B cell (primary cell): ENCODE measurements at regions not wholly inside any gene's neighbourhood (a gene's known extent, or its start where the extent isn't known, plus 50 kb on each side); places are given as distances from the start of the nearest gene placed in this dataset.
A peak's percentile ranks its signal among the peaks of the same experiment; 100 is the strongest.

Source experiments
- ATAC-seq: fragments of 200-7000 bp; cut with Tn5 transposase; one replicate; pipeline ENCODE4 v1.10.0; 2021; ENCODE audit warnings: low read depth, mild to moderate bottlenecking, moderate number of reproducible peaks, moderate library complexity
- CTCF ChIA-PET: fragments of 350-600 bp; sonication (Branson Sonifier 250); formaldehyde crosslinking; loops from one replicate; lab custom pipeline; 2021; ENCODE audit warnings: antibody characterized with exemption, inconsistent platforms; lab: Charles Lee
- POLR2A ChIA-PET: fragments of 350-600 bp; sonication (Branson Sonifier 250); formaldehyde crosslinking; loops from one replicate; lab custom pipeline; 2021; ENCODE audit warnings: antibody characterized with exemption; lab: Charles Lee
- DNase-seq: peaks from one replicate; pipeline ENCODE4 v3.0.0; 2013
- H2AFZ ChIP-seq: 2 replicates; pipeline ENCODE4 v1.6.1; 2012; ENCODE audit warnings: mild to moderate bottlenecking, low read depth, low read length; ENCODE audit not compliant: insufficient read depth, poor library complexity, severe bottlenecking
- H3K27ac ChIP-seq, 2 donors: 1 replicate in 1 of 2; 2 replicates in 1 of 2; pipeline ENCODE4 v1.5.1; 2012 to 2013; ENCODE audit warnings: low read length in 2 of 2, mild to moderate bottlenecking in 2 of 2, moderate library complexity in 1 of 2
- H3K27me3 ChIP-seq, 4 experiments: fragments of 200-600 bp in 1 of 4; sonication (generic) in 1 of 4; replicated peaks in 1 of 4; 1 replicate in 2 of 4; 2 replicates in 2 of 4; pipeline versions ENCODE4 v1.6.1 to v1.7.0; 2013 to 2016; ENCODE audit warnings: low read length in 3 of 4, mild to moderate bottlenecking in 2 of 4, mixed read lengths in 1 of 4, moderate library complexity in 1 of 4; ENCODE audit not compliant: insufficient read depth in 4 of 4, control insufficient read depth in 3 of 4; ENCODE audit errors: control extremely low read depth in 1 of 4
- H3K36me3 ChIP-seq, 2 experiments: replicated peaks in 1 of 2; 1 replicate in 1 of 2; 2 replicates in 1 of 2; pipeline versions ENCODE4 v1.6.1 to v1.7.1; 2013; ENCODE audit warnings: low read length in 1 of 2; ENCODE audit not compliant: insufficient read depth in 2 of 2, control insufficient read depth in 1 of 2; ENCODE audit errors: control extremely low read depth in 1 of 2, extremely low read depth in 1 of 2
- H3K4me1 ChIP-seq, 2 donors: fragments of 200-600 bp in 1 of 2; sonication (generic) in 1 of 2; 1 replicate in 1 of 2; 2 replicates in 1 of 2; pipeline versions ENCODE4 v1.5.1 to v1.6.1; 2013 to 2017; ENCODE audit warnings: low read length in 2 of 2; ENCODE audit not compliant: control insufficient read depth in 2 of 2, insufficient read depth in 2 of 2
- H3K4me2 ChIP-seq: replicated peaks from 2 replicates; pipeline ENCODE3; 2012; ENCODE audit warnings: mild to moderate bottlenecking, low read depth, low read length; ENCODE audit not compliant: poor library complexity, severe bottlenecking
- H3K4me3 ChIP-seq, 5 experiments: fragments of 200-600 bp in 1 of 5; sonication (generic) in 1 of 5; 1 replicate in 3 of 5; 2 replicates in 2 of 5; pipeline versions ENCODE4 v1.5.1 to v1.7.0; 2011 to 2016; ENCODE audit warnings: low read length in 4 of 5, mild to moderate bottlenecking in 4 of 5, low read depth in 2 of 5, control low read depth in 1 of 5, moderate library complexity in 1 of 5; ENCODE audit not compliant: insufficient read depth in 1 of 5; ENCODE audit errors: control extremely low read depth in 1 of 5, extremely low read depth in 1 of 5
- H3K79me2 ChIP-seq: fragments of 200-600 bp; sonication (generic); one replicate; pipeline ENCODE4 v1.6.0; 2016; ENCODE audit warnings: low read length; ENCODE audit not compliant: control insufficient read depth, insufficient read depth
- H3K9ac ChIP-seq: fragments of 200-600 bp; sonication (generic); 2 replicates; pipeline ENCODE4 v1.6.1; 2017; ENCODE audit warnings: mild to moderate bottlenecking, low read length, moderate library complexity
- H3K9me3 ChIP-seq, 3 donors: one replicate each; pipeline versions ENCODE4 v1.6.1 to v1.7.1; 2013; ENCODE audit warnings: low read length in 2 of 3; ENCODE audit not compliant: control insufficient read depth in 2 of 3, insufficient read depth in 1 of 3; ENCODE audit errors: control extremely low read depth in 1 of 3
- H4K20me1 ChIP-seq: 2 replicates; pipeline ENCODE4 v1.6.0; 2012; ENCODE audit warnings: mild to moderate bottlenecking, low read length; ENCODE audit not compliant: insufficient read depth, control insufficient read depth, poor library complexity, severe bottlenecking
- H3K27ac Mint-ChIP-seq: one replicate; pipeline ENCODE4 v1.8.0; 2021; ENCODE audit warnings: mixed read lengths
- H3K27me3 Mint-ChIP-seq: one replicate; pipeline ENCODE4 v1.8.0; 2021; ENCODE audit warnings: mixed read lengths
- H3K4me1 Mint-ChIP-seq: one replicate; pipeline ENCODE4 v1.8.0; 2021; ENCODE audit warnings: mixed read lengths
- H3K4me3 Mint-ChIP-seq: one replicate; pipeline ENCODE4 v1.8.0; 2021; ENCODE audit warnings: mixed read lengths
- H3K9me3 Mint-ChIP-seq: one replicate; pipeline ENCODE4 v1.8.0; 2022; ENCODE audit warnings: mixed read lengths; ENCODE audit not compliant: insufficient read depth
- CTCF ChIP-seq: fragments of 200-600 bp; IDR thresholded peaks from one replicate; pipeline ENCODE4 v1.8.0; 2022; ENCODE audit warnings: antibody characterized with exemption, mild to moderate bottlenecking
- EZH2 ChIP-seq: IDR thresholded peaks from 2 replicates; pipeline ENCODE4 v1.6.1; 2012; ENCODE audit warnings: borderline replicate concordance, low read depth, mild to moderate bottlenecking, moderate library complexity, low read length; ENCODE audit not compliant: insufficient read depth, poor library complexity, severe bottlenecking
- WGBS: methylation state at CpG from one replicate; pipeline ENCODE4 v1.1.5; 2013; ENCODE audit warnings: missing lambda C conversion rate; ENCODE audit not compliant: insufficient coverage; 5-methylcytosine and 5-hydroxymethylcytosine counted together
- intact Hi-C: fragments of 100-400 bp; cut with micrococcal nuclease; formaldehyde crosslinking; loops from one replicate; pipeline ENCODE4 v1.10.0; 2022

- H3K9me3 ChIP-seq: peaks cover 0 to 7% (median 1%) of the 10 kb centered on the region in 3 donors
- H3K4me1 ChIP-seq: peaks cover 41 to 50% of the 10 kb centered on the region in 2 donors
- 91% methylated on average over 7 of the region's 7 CpGs for WGBS
- H3K27me3 Mint-ChIP-seq: peaks cover 14% of the 10 kb centered on the region
- H3K36me3 ChIP-seq: no peaks in the 10 kb centered on the region
- intact Hi-C loops: loop anchor here (1.0 to 10.0 kb wide), 5 partner anchors 20 to 486 kb away; no protein-coding TSS in a partner anchor
- no peak overlapping the region for H3K4me3 ChIP-seq
- TF ChIP-seq CTCF: no peak
- no peak for TF ChIP-seq EZH2
- no peaks in the 10 kb centered on the region for H3K9me3 Mint-ChIP-seq
- peak overlapping the region in 1 of 2 donors; percentile 75 for H3K27ac ChIP-seq
- H3K4me1 Mint-ChIP-seq: peaks cover 45% of the 10 kb centered on the region
- H3K79me2 ChIP-seq: no peaks in the 10 kb centered on the region
- H3K27me3 ChIP-seq: peaks cover 0 to 18% (median 3%) of the 10 kb centered on the region in 4 experiments
- no peak overlapping the region for H2AFZ ChIP-seq
- DNase-seq (no peak), ATAC-seq (no peak)
- POLR2A ChIA-PET: interaction anchor here (1.5 kb wide), 1 partner anchor 45 kb away, joined by 6 read pairs; no protein-coding TSS in a partner anchor
- H3K9ac ChIP-seq: no peak overlapping the region
- H4K20me1 ChIP-seq: no peaks in the 10 kb centered on the region
- H3K4me3 Mint-ChIP-seq: no peak overlapping the region
- CTCF ChIA-PET: interaction anchor here (1.4 to 2.1 kb wide), 4 partner anchors 36 to 230 kb away, joined by 3 to 12 read pairs (median 4); no protein-coding TSS in a partner anchor
- no peak overlapping the region for H3K4me2 ChIP-seq
- peak overlapping the region; percentile 41 for H3K27ac Mint-ChIP-seq
These were observed 119.1 kb downstream of the TLE3 start for GRCh38 chr15:69978603-69979002.

- H3K27ac Mint-ChIP-seq: peak overlapping the region; percentile 97
- intact Hi-C loops: loop anchor here (1.0 to 10.0 kb wide), 5 partner anchors 21 to 486 kb away; no protein-coding TSS in a partner anchor
- no peak overlapping the region for H3K9ac ChIP-seq
- TF ChIP-seq EZH2 (no peak), CTCF (no peak)
- peak overlapping the region in 2 of 5 experiments; percentile 15 to 25 for H3K4me3 ChIP-seq
- CTCF ChIA-PET: interaction anchor here (0.7 to 3.1 kb wide), 20 partner anchors 18 to 347 kb away, joined by 3 to 12 read pairs (median 4); partner anchors contain the start of gene TLE3
- H3K27me3 ChIP-seq: peaks cover 0 to 17% (median 3%) of the 10 kb centered on the region in 4 experiments
- peaks cover 0 to 7% (median 1%) of the 10 kb centered on the region in 3 donors for H3K9me3 ChIP-seq
- H3K36me3 ChIP-seq: no peaks in the 10 kb centered on the region
- H3K4me1 ChIP-seq: peaks cover 41 to 51% of the 10 kb centered on the region in 2 donors
- no peaks in the 10 kb centered on the region for H4K20me1 ChIP-seq
- peak; percentile 71 for DNase-seq
- no peaks in the 10 kb centered on the region for H3K79me2 ChIP-seq
- ATAC-seq: peak; percentile 53
- peaks cover 46% of the 10 kb centered on the region for H3K4me1 Mint-ChIP-seq
- 9% methylated on average over 5 of the region's 5 CpGs for WGBS
- POLR2A ChIA-PET: interaction anchor here (0.6 to 2.5 kb wide), 8 partner anchors 15 to 513 kb away, joined by 3 to 22 read pairs (median 4); partner anchors contain the start of gene TLE3
- peak overlapping the region; percentile 62 for H3K4me2 ChIP-seq
- no peak overlapping the region for H2AFZ ChIP-seq
- H3K9me3 Mint-ChIP-seq: no peaks in the 10 kb centered on the region
- H3K27ac ChIP-seq: peak overlapping the region; percentile 71 to 75
- peaks cover 7% of the 10 kb centered on the region for H3K27me3 Mint-ChIP-seq
- peak overlapping the region; percentile 88 for H3K4me3 Mint-ChIP-seq
These were observed 118.5 kb downstream of the TLE3 start for GRCh38 chr15:69979262-69979661.
